HG03469 (cell line): ENCODE measurements at regions not wholly inside any gene's neighbourhood (a gene's known extent, or its start where the extent isn't known, plus 50 kb on each side); places are given as distances from the start of the nearest gene placed in this dataset.

Experiments
- ATAC-seq: cut with Tn5 transposase; IDR thresholded peaks from one replicate; pipeline ENCODE4 v1.9.1; 2021; ENCODE audit warnings: mild to moderate bottlenecking, moderate library complexity, moderate number of reproducible peaks; ENCODE audit not compliant: unreplicated experiment

- no peak for ATAC-seq
Measured at GRCh38 chr2:8009010-8009597, 672.8 kb upstream of the ID2 start.

- no peak for ATAC-seq
Measured at GRCh38 chr2:8015848-8016600, 665.8 kb upstream of the ID2 start.

GRCh38 chr2:8016688-8017087 lies 665.2 kb upstream of the ID2 start:
- ATAC-seq, result no peak

- no peak for ATAC-seq
Measured at GRCh38 chr2:8018956-8019355, 662.9 kb upstream of the ID2 start.

GRCh38 chr2:8019934-8020333 lies 661.9 kb upstream of the ID2 start:
- no peak for ATAC-seq

GRCh38 chr2:8021921-8022320 lies 659.9 kb upstream of the ID2 start:
- no peak for ATAC-seq

GRCh38 chr2:8022908-8023640 lies 658.8 kb upstream of the ID2 start:
- ATAC-seq, result peak; percentile 80

GRCh38 chr2:8024506-8024905 lies 657.4 kb upstream of the ID2 start:
- ATAC-seq, result no peak

- ATAC-seq, result no peak
Measured at GRCh38 chr2:8026381-8026780, 655.5 kb upstream of the ID2 start.

- no peak for ATAC-seq
Measured at GRCh38 chr2:8027387-8027786, 654.5 kb upstream of the ID2 start.

- no peak for ATAC-seq
Measured at GRCh38 chr2:8028036-8028435, 653.8 kb upstream of the ID2 start.

GRCh38 chr2:8028436-8028835 lies 653.4 kb upstream of the ID2 start:
- no peak for ATAC-seq

GRCh38 chr2:8028981-8029380 lies 652.9 kb upstream of the ID2 start:
- no peak for ATAC-seq

GRCh38 chr2:8030573-8031303 lies 651.1 kb upstream of the ID2 start:
- ATAC-seq, result no peak

GRCh38 chr2:8031370-8031769 lies 650.5 kb upstream of the ID2 start:
- no peak for ATAC-seq

- ATAC-seq, result no peak
Measured at GRCh38 chr2:8033546-8034096, 648.2 kb upstream of the ID2 start.

GRCh38 chr2:8036366-8036765 lies 645.5 kb upstream of the ID2 start:
- ATAC-seq, result no peak

- ATAC-seq, result no peak
Measured at GRCh38 chr2:8039732-8040131, 642.1 kb upstream of the ID2 start.

- ATAC-seq, result no peak
Measured at GRCh38 chr2:8043295-8043694, 638.6 kb upstream of the ID2 start.

- no peak for ATAC-seq
Measured at GRCh38 chr2:8044046-8044594, 637.7 kb upstream of the ID2 start.

- ATAC-seq, result no peak
Measured at GRCh38 chr2:8045081-8045614, 636.7 kb upstream of the ID2 start.
